ENCODE measurements at regions not wholly inside any gene's neighbourhood (a gene's known extent, or its start where the extent isn't known, plus 50 kb on each side); places are given as distances from the start of the nearest gene placed in this dataset.

DNA sequence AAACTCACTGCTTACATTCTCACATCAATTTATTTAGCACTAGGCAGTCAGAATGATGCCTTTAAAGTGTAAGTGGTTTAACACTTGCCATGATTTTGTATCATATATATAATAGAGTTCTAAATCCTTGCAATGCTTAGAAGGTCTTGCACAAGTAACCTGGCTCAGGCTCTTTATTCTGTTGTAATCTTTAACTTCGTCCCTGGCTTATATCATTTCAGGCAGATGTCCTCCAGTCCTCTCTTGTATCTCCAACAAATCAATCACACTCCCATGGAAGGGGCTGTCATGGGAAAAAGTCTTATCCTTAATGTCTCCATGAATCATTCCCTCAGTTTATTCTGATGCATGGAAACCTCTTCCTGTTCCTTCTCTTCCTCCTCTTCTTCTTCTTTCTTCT is 841.6 kb upstream of the B3GALT2 start:
- TF ChIP-seq CTCF (IDR thresholded peaks at IDR 0.05) (no peak), EZH2phosphoT487 (IDR thresholded peaks at IDR 0.05) (no peak)

All from neural progenitor cell (in vitro differentiated cells).